ENCODE measurements at regions not wholly inside any gene's neighbourhood (a gene's known extent, or its start where the extent isn't known, plus 50 kb on each side); places are given as distances from the start of the nearest gene placed in this dataset.

DNA sequence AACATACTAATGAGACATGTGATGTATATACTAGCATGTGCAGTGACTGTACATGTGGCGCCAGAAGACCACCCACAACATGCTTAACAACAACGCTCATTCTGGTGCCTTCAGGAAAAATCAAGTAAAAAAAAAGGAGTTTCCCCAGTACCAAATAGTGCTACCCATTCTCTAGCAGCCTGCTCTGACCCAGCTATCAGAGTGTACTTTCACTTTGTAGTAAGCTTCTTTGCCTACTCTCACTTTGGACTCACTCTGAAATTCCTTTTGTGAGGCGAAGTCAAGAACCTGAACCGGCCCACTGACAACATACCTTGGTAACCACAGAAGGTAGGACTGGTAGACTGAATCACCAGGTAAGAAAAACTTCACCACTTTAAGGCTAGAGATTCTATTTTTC, 1100.0 kb downstream of the GRIK2 start:
- DNase-seq, result no peak

DNA sequence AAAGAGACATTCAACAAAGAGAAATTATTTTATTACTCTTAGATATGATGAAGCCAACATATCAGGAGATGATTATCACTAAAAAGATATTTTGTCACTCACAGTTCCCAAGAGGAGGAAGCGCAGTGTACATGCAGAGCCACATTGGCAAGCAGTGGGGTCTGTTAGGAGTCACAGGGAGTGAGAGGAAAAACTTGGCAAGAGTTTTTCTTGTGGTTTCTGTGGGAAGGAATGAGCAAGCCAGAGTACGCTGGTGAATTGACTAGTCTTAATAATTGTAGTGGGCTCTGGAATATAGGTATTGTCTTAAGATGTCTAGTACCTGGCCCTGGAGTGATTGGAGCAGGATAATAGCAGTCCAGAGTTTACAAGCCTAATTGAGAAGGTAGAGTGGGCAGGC, 1095.2 kb downstream of the GRIK2 start:
- DNase-seq, result no peak

DNA sequence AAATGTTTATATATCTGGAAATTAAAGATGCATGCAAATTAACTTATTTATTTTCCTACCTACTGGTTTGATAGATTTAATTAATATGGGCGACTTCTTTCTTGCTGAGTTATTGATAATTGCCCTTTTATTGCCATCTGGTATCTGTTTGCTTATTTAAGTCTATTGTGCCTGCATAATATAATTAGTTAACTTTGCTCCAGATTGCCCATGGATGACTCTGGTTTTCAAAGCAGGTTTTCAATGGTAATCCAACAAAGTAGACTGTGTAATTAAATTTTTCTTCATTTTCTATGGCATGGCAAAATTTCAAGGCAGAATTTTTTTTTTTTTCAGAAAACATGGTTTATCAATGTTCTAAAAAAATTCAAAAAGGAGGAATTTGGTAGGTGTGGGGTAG, 1092.0 kb downstream of the GRIK2 start:
- no peak for DNase-seq

DNA sequence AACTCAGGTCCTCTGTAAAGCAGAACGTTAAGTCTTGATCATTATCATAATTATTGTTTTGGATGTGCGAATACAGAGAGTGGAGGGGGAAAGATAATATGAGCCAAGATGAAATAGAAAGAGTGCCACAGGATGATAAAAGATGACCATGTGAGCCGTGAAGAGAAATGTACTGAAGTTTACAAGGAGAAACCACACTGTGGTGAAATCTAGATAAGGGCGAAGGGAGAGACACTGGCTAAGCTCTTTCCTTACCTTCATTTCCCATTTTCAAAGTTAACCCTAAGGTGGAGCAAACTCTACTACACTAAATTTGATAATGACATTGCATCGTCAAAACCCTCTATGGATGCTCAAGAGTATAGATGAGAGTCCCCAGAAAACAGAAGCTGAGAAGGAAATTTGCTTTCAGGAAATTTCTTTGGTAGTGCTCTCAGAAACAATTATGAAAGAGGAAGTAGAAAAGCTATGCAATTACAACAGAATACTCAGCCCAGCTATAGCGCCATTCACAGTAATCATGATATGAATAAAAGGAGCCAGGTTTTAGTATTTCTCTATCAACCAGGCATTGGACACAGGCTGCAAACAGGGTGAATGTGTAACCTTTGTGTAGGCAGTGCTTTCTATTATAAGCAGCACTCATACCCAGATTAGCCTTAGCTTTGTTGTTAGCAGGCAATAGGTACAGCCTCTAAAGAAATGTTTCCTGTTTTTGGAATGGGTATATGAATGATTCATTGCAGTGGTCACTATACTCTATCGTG, 1080.7 kb downstream of the GRIK2 start:
- no peak for DNase-seq

- DNase-seq, result no peak
These were observed 1065.5 kb downstream of the GRIK2 start for GRCh38 chr6:102458990-102459389.

DNA sequence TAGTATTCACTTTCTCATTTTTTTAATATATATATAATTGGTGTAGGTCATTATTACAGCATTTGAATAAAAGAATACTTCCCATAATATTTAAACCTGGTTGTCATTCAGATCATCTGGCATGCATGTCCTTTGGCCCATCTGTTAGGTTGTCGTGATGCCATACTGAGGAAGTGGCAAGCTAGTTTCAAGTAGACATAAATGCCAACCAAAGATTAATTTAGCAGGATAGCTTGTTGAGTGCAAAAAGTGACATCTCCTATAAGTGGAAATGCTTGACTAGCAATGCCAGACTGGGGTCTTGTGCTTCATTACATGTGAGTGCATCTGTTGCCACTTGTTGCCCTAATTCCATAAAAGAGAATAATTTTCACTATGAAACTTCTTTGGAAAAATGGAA, 1044.7 kb downstream of the GRIK2 start:
- DNase-seq, result no peak

- no peak for DNase-seq
These were observed 1024.0 kb downstream of the GRIK2 start for GRCh38 chr6:102417368-102417998.

DNA sequence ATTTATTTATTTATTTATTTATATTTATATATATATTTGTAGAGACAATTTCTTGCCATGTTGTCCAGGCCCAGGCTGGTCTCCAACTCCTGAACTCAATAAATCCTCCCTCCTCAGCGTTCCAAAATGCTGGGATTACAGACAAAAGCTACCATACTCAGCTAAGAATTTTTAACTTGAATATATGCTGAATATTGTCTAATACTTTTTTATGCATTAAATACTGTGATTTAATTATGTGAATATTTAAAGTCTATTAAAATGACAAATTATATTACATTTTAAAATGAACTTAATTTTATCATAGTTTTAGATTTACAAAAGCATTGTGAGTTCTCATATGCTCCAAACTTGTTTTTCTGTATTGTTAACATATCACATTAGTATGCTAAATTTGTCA, 1022.4 kb downstream of the GRIK2 start:
- DNase-seq, result no peak

DNA sequence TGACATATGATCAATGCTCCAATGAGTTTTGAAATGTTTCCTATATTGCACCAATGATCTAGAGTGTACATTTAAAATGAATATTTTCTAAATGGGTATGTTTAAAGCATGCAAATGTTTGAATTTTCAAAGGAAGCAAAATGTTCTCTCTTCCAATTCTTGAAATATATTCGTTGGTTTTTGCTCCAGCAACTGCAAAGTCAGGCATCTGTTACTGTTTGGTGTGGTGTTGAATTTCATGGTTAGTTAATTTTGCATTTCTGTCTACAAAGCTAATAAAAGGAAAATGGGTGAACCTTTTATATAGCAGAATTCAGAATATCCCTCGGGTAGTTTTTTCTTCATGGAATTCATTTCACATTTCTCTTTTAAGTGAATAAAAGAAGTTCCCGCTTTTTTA, 1018.3 kb downstream of the GRIK2 start:
- DNase-seq, result no peak

DNA sequence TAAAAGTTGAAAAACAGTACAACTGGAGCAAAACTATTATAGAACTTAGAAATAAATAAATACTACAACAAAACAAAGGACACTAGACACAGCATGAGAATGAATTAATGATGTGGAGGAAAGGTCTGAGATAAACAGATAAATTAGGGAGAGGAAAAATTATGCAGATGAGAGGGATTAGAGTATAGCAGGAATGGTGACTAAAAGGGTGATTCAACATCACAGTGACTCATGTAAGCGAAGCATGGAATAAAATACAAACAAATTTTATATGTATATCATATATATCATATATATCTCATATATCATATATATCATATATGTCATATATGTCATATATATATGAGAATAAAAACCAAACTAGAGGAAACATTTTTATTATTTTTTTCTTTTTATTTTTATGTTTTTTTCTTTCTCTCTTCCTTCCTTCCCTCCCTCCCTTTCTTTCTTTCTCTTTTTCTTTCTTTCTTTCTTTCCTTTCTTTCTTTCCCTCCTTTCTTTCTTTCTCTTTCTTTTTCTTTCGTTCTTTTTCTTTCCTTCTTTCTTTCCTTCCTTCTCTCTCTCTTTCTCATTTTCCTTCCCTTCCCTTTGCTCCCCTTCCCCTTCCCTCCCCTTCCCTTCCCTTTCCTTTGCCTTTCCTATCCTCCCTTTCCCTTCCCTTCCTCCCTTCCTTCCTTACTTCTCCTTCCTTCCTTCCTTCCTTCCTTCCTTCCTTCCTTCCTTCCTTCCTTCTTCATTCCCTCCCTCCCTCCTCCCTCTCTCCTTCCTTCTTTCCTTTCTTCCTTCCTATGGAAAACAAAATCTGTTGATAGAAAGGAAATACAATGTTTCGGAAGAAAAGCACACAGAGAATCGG, 1014.6 kb downstream of the GRIK2 start:
- no peak for DNase-seq

GRCh38 chr6:102405860-102406259, 1012.4 kb downstream of the GRIK2 start:
- DNase-seq, result no peak

GRCh38 chr6:102402635-102403329, 1009.3 kb downstream of the GRIK2 start:
- no peak for DNase-seq

DNA sequence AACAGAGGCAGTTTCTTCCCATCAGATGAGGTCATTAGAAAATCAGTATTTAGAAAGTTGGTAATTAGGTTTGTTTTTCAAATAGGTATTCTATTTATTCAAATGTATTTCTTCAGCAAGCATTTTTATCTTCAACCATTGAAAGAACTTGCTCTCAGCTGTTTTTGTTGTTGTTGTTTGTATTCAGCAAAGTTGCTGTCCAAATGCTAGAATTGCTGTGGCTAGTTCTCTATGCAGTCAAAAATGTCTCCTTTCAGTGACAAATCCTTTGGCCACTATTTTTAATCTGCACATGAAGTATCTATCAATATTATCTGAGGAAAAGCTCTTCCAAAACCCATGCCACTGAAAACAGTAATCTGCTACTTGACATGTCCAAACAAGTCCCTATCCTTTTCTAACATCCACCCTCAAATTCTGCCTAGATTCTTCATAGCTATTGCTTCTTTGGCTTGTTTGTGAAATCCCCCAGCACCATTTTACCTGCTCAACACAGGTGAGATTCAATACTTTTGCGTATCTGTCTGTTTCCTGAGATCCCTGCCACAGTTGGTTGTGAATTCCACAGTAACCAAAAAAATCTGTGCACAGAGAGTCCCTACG, 1005.4 kb downstream of the GRIK2 start:
- DNase-seq, result no peak

GRCh38 chr6:102390541-102390940, 997.0 kb downstream of the GRIK2 start:
- DNase-seq, result no peak

DNA sequence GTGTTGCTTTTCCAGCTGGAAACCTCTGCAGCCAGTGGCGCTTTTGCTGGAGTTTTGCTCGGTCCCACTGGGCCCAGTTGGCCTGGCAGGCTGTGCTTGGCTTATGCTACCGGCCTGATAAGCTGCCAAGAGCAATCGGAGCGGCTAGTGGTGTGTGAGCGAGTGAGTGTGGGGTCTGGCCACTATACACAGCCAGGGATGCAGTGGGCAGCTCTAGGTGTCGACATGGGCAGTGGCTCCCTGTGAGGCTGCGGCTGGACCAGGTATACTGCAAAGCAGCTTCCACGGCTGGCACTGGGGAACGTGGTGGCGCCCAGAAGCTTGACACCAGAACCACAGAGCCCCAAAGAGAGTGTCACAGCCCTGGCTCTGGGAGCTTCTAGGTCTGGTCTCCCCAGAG, 996.5 kb downstream of the GRIK2 start:
- no peak for DNase-seq

DNA sequence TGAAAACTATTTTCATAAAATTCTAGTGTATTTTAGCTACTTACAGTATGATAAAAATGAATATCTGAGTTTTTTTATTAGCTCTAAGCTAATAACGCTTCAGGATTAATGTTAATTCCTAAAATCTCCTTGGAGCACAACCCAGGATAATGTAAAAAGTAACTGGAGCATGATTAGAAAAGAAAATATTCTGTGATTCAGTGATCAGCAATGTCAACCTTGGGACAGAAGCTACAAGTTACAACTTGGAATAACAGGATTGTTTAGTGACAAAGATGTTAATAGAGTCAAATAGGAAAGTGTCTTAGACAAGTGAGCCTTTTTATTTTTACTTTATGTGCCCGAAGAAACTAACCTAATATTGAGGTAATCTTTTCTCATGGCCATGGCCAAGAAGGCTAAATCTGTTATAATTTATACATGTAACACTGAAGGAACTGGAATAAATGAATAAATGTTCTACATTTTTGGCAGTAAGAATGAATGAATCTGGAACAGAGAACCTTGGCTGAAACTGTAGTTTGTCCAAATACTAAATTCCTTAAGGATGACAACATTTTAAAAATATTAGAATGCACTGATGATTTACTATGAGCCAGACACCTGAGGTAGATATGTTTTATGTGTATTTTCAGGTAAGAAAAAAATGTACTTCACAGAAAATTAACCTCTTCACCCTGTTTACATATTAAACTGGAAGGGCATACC, 994.0 kb downstream of the GRIK2 start:
- DNase-seq, result no peak

DNA sequence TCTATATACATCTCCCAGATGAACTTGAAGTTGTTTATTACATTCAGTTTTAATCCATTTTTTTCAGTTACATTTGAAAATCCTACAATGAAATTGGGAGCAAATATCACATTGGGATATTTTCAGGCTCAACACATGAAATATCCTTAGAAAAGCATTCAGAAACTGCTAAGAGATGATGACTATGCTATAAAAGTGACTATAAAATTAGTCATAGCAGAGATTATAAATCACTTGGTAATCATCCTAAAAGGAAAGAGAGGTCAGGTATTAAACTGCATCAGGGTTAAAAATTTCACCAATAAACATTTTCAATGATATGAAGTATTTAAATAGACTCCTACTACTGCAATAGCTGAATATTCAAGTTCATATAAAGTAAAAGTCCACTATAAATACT, 987.7 kb downstream of the GRIK2 start:
- DNase-seq, result no peak

- no peak for DNase-seq
These were observed 962.7 kb downstream of the GRIK2 start for GRCh38 chr6:102356170-102356569.

- DNase-seq, result no peak
These were observed 962.1 kb downstream of the GRIK2 start for GRCh38 chr6:102355578-102355977.

- DNase-seq, result no peak
These were observed 959.0 kb downstream of the GRIK2 start for GRCh38 chr6:102352552-102352951.

DNA sequence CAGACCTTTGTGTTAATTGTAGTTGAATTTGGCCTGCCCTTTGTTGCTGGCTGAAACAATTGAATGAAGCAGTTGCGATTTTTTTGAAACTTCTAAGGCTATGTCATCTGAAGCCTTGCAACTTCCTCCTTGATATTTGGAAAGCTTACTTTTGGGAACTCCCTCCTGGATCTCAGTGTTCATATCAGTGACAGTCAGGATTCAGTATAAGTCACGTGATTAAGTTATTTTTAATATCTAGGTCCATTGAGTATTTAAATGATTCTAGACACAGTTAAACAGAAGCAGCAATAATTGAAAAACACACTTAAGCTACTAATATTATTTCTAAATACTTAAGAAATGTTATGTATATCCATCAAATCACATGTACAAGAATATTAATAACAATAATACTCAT, 951.3 kb downstream of the GRIK2 start:
- DNase-seq, result no peak

GRCh38 chr6:102340311-102340710, 946.8 kb downstream of the GRIK2 start:
- no peak for DNase-seq

Data from RPMI8226 (cell line).